Cardiac septum (tissue), 1 donor: ENCODE measurements at regions not wholly inside any gene's neighbourhood (a gene's known extent, or its start where the extent isn't known, plus 50 kb on each side); places are given as distances from the start of the nearest gene placed in this dataset.
"Not testable (repeated sequence)": the region's sequence is repeated elsewhere in the genome, so short reads cannot be mapped to it uniquely, and the experiment has no call there.

Experiments used
- DNase-seq: peaks from one replicate; pipeline ENCODE4 v3.0.0-alpha.2; 2020; ENCODE audit warnings: low spot score
- intact Hi-C: fragments of 100-400 bp; cut with DNase I; formaldehyde crosslinking; loops from one replicate; pipeline ENCODE4 v1.14.0; 2022
- donor health status: DM: no; HTN: no; CAD: no.

- no peak for DNase-seq
- intact Hi-C loops: no loop called here
Measured at GRCh38 chr3:177352424-177352823, 155.1 kb upstream of the TBL1XR1 start.

GRCh38 chr3:177353140-177353539 is 155.9 kb upstream of the TBL1XR1 start:
- no peak for DNase-seq
- intact Hi-C loops: no loop called here

GRCh38 chr3:177353879-177354278 is 156.6 kb upstream of the TBL1XR1 start:
- DNase-seq, intact Hi-C loops: not testable (repeated sequence)

GRCh38 chr3:177354466-177354865 is 157.2 kb upstream of the TBL1XR1 start:
- DNase-seq: no peak
- intact Hi-C loops: no loop called here

- intact Hi-C loops: loop anchor here (5.0 kb wide), 6 partner anchors 96 to 966 kb away; no protein-coding TSS in a partner anchor
- DNase-seq: no peak
Measured at GRCh38 chr3:177356113-177356512, 158.8 kb upstream of the TBL1XR1 start.

GRCh38 chr3:177356952-177357351 is 159.7 kb upstream of the TBL1XR1 start:
- no peak for DNase-seq
- intact Hi-C loops: loop anchor here (5.0 kb wide), 6 partner anchors 95 to 965 kb away; no protein-coding TSS in a partner anchor

GRCh38 chr3:177357352-177358090 is 160.2 kb upstream of the TBL1XR1 start:
- no peak for DNase-seq
- intact Hi-C loops: loop anchor here (1.0 to 5.0 kb wide), 8 partner anchors 12 to 965 kb away; no protein-coding TSS in a partner anchor

- intact Hi-C loops: loop anchor here (1.0 to 5.0 kb wide), 8 partner anchors 13 to 964 kb away; no protein-coding TSS in a partner anchor
- peak; percentile 93 for DNase-seq
Measured at GRCh38 chr3:177358091-177358976, 161.1 kb upstream of the TBL1XR1 start.

GRCh38 chr3:177358977-177359592 is 161.8 kb upstream of the TBL1XR1 start:
- DNase-seq: no peak
- intact Hi-C loops: loop anchor here (1.0 to 5.0 kb wide), 9 partner anchors 14 to 963 kb away; partner anchors contain the start of gene TBL1XR1

GRCh38 chr3:177359593-177360357 is 162.5 kb upstream of the TBL1XR1 start:
- peak; percentile 97 for DNase-seq
- intact Hi-C loops: loop anchor here (1.0 to 10.0 kb wide), 12 partner anchors 93 to 1023 kb away; partner anchors contain the start of gene TBL1XR1

- intact Hi-C loops: loop anchor here (5.0 to 10.0 kb wide), 4 partner anchors 156 to 1021 kb away; no protein-coding TSS in a partner anchor
- no peak for DNase-seq
Measured at GRCh38 chr3:177361081-177361938, 164.0 kb upstream of the TBL1XR1 start.

GRCh38 chr3:177362626-177363025 is 165.3 kb upstream of the TBL1XR1 start:
- intact Hi-C loops: loop anchor here (5.0 to 10.0 kb wide), 4 partner anchors 155 to 1020 kb away; no protein-coding TSS in a partner anchor
- no peak for DNase-seq

GRCh38 chr3:177364236-177364635 is 167.0 kb upstream of the TBL1XR1 start:
- DNase-seq: no peak
- intact Hi-C loops: loop anchor here (5.0 to 10.0 kb wide), 4 partner anchors 153 to 1018 kb away; no protein-coding TSS in a partner anchor

- intact Hi-C loops: loop anchor here (5.0 to 10.0 kb wide), 2 partner anchors 47 to 520 kb away; no protein-coding TSS in a partner anchor
- DNase-seq: not testable (repeated sequence)
Measured at GRCh38 chr3:177365294-177365693, 168.0 kb upstream of the TBL1XR1 start.

GRCh38 chr3:177367788-177368187 is 170.5 kb upstream of the TBL1XR1 start:
- DNase-seq: no peak
- intact Hi-C loops: loop anchor here (5.0 to 10.0 kb wide), 2 partner anchors 45 to 517 kb away; no protein-coding TSS in a partner anchor

GRCh38 chr3:177370246-177370822 is 173.1 kb upstream of the TBL1XR1 start:
- intact Hi-C loops: no loop called here
- no peak for DNase-seq

- intact Hi-C loops: no loop called here
- no peak for DNase-seq
Measured at GRCh38 chr3:177371146-177371545, 173.9 kb upstream of the TBL1XR1 start.
